ENCODE measurements at regions not wholly inside any gene's neighbourhood (a gene's known extent, or its start where the extent isn't known, plus 50 kb on each side); places are given as distances from the start of the nearest gene placed in this dataset.
"Not testable (repeated sequence)": the region's sequence is repeated elsewhere in the genome, so short reads cannot be mapped to it uniquely, and the experiment has no call there.

DNA sequence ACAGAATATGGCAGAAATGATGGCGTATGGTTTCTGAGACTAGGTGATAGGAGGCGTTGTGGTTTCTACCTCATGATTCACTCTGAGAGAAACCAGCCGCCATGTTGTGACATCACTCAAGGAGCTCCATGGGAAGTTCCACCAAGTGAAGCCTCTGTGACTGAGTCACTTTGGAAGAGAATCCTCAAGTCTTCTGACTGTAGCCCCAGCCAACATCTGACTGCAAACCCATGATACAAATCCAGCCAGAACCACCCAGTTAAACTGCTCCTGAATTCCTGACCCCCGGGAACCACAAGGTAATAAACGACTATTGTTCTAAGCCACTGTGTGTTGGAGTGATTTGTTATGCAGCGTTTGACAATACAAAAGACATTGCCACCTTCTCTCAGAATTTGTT is 91.1 kb upstream of the CARD11 start:
- DNase-seq (ENCODE audit: low read depth, low spot score) = no peak
- H3K27ac ChIP-seq = no peak overlapping the region

DNA sequence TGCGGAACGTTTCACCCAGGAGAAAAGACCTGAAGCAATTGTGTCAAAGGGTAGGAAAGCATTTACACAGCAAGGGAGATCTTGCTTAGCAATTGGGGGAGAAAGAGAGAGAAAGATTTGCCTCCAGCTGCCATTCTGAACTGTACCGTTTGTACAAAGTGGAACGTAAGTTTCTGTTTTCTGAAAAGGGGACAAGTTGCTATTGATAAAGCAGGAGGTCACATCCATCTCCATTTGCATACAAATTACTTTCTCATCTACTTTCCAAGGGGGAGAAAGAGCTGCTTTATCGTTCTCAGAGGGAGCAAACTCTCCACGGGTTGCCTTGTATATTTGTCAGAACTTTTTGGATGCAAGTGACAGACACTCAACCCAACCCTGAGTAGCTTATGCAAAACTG is 92.0 kb upstream of the CARD11 start:
- no peak overlapping the region for H3K27ac ChIP-seq
- no peak for DNase-seq (ENCODE audit: low read depth, low spot score)

DNA sequence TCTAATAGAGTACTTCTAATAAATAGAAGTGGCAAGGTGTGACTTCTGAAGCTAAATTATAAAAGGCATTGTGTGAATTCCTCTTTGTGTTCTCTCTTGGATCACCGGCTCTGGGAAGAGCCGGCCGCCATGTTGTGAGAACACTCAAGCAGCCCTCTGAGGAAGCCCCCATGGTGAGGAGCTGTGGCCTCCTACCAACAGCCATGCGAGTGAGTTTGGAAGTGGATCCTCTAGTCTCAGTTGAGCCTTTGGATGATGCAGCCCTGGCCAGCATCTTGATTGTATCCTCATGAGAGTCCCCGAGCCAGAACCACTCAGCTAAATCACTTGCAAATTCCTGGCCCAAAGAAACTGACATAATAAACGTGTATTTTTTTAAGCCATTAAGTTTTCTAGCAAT is 94.5 kb upstream of the CARD11 start:
- no peak for DNase-seq (ENCODE audit: low read depth, low spot score)
- no peak overlapping the region for H3K27ac ChIP-seq

DNA sequence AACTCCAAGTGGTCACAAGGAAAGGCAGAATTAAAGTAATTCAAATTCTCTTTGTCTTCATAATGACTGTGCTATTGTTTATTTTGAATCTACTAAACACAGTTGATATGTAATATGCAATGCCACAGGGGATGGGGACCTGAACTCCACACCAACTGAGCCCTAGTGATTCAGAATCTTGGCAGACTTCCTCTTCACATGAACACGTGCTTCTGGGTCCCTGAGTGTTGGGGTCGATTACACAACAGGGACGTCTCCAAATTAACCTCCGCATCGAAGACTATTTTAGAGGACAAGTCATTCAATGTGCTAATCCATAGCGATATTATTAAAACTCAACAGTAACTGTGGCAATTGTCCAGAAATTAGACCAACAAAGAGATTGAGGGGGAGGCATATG is 95.3 kb upstream of the CARD11 start:
- H3K27ac ChIP-seq = no peak overlapping the region
- DNase-seq (ENCODE audit: low read depth, low spot score) = no peak

DNA sequence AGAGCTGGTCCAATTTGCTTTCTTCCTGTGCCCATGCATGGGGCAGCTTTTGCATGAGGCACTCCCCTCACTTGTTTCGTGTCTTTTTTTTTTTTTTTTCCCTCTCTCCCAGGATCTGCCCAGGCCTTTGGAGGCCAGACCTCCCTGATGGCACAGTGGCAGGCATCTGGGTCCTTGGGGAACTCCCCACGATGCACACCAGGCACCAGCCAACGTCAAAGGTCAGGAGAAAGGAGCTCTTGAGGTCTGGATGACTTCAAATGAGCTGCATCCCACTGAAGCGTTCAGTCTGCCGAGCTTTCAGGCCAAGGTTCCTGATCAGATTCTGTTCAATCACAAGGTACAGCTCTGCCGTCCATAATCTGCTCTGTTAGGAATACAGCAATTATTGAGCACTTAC is 97.2 kb upstream of the CARD11 start:
- no peak for DNase-seq (ENCODE audit: low read depth, low spot score)
- H3K27ac ChIP-seq = no peak overlapping the region

DNA sequence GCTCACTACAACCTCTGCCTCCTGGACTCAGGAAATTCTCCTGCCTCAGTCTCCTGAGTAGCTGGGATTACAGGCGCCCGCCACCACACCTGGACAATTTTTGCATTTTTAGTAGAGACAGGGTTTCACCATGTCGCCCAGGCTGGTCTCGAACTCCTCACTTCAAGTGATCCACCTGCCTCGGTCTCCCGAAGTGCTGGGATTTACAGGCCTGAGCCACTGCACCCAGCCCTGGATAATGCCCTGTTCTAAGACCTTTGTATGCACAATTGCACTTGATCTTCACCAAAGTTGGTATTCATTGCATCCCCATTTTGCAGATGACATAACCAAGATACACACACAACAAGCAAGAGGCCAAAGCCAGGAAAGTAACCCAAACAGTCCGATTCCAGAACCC is 97.7 kb upstream of the CARD11 start:
- H3K27ac ChIP-seq = no peak overlapping the region
- no peak for DNase-seq (ENCODE audit: low read depth, low spot score)

DNA sequence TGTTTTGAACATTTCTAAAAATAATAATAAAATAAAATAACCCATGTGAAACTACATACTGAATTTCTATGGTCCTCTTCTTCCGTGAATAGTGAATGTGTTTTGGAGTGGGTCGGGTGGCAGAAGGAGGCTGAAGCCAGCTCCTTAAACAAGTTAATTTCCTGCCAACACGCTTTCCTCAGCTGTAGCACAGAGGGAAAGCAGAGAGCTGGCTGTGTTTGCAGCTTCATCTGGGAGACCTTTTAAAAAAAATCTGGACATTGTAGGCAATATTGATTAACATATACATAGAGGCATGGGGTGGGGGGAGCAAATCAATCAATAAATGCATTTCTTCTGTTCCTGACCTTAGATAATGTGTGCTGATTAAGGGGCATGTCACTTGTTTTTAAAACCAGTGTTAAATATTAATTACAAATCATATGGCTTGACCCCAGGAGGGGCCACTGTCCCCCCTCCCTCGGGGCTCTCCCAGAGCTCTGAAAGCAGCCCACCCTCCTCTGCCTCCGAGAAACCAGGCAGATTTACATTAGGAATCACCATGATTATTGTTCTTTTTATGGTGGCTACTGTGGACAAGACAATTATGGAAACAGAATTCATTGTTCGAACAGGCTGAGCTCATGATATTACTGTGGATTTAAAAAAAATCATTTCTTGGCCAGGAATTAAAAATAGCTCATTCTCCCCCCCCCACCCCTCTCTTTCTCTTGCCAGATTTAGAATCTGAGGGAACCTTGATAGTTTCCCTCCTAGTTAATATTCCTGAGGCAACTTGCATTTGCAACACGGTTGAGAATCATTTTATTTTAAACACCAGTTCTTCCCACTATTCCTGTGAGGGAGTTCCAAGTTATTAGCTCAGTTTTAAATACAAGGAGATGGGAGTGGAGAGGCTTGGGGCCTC is 100.5 kb upstream of the CARD11 start:
- DNase-seq (ENCODE audit: low read depth, low spot score) = no peak
- no peak overlapping the region for H3K27ac ChIP-seq

DNA sequence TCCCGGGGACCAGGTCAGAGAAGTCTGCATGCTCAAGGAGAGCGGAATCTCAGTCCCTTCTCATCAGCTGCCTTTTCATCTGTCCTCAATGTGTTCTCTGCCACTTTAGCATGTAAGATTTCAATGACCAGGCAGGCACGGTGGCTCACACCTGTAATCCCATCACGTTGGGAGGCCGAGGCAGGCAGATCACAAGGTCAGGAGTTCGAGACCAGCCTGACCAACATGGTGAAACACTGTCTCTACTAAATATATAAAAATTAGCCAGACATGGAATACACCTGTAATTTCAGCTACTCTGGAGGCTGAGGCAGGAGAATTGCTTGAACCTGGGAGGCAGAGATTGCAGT is 101.1 kb upstream of the CARD11 start:
- not testable (repeated sequence) for H3K27ac ChIP-seq; DNase-seq (ENCODE audit: low read depth, low spot score)

DNA sequence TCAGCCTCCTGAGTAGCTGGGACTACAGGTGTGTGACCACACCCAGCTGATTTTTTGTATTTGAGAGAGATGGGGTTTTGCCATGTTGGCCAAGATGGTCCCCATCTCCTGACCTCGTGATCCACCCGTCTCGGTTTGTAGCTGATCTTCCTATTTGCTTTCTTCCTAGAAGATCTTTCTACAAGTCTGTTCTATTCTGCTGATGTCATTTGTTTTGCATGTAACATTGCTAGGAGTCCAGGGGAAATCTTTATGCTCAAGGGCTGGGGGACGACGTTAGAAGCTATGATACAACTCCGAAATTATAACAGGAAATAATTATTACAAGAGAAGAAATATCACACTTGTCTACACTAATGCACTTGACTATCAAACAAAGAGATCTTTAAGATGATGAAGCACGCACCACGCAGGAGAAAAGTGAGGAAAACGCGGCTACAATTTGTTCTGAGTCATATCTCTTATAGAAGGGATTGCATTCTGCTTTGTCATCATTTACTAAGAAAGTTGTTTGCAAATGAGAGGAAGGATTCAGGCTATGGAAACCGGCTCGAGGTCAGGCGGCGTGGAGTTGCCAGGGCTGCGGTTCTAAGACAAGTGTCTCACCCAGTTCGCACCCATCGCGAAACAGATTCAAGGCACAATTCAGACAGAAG is 103.0 kb upstream of the CARD11 start:
- DNase-seq (ENCODE audit: low read depth, low spot score) = no peak
- H3K27ac ChIP-seq = no peak overlapping the region

DNA sequence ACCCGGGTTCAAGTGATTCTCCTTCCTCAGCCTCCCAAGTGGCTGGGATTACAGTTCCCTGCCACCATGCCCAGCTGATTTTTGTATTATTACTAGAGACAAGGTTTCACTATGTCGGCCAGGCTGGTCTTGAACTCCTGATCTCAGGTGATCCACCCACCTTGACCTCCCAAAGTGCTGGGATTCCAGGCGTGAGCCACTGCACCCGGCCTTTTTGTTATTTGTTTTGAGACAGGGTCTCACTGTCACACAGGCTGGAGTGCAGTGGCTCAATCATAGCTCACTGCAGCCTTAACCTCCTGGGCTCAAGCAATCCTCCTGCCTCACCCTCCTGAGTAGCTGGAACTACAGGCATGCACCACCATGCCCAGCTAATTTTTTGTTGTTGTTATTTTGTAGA is 104.8 kb upstream of the CARD11 start:
- DNase-seq (ENCODE audit: low read depth, low spot score); H3K27ac ChIP-seq: not testable (repeated sequence)

DNA sequence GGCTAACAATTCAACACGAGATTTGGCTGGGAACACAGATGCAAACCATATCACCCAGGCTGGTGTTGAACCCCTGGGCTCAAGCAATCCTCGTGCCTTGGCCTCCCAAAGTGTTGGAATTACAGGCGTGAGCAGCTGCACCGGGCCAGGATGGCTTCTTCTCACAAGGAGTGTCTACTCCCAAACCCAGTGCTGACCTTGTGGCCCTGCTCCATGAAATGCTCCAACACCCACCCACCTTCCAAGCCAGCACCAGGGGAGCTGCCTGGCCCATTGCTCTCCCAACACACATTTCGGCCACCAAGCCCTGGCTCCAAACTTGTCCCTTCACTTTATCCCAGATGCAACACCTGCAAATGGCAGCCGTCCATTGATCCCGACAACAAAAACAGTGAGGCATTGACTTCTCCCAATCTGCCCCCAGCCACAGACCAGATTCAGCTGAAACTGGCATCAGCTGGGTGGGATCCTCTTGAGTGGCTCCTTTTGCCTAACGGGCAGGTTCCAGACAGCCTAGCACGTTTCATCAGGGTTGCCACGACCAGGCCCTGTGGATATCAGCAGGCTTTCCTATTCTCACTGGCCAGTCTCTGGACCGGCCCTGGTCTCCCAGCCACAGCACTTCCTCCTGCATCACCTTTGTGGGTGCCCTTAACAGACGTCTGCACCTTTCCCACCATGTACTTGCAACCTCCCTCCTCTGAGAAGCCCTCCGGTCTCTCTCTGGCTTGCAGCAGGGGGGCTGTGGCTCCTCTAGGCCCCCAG is 105.7 kb upstream of the CARD11 start:
- no peak overlapping the region for H3K27ac ChIP-seq
- no peak for DNase-seq (ENCODE audit: low read depth, low spot score)

DNA sequence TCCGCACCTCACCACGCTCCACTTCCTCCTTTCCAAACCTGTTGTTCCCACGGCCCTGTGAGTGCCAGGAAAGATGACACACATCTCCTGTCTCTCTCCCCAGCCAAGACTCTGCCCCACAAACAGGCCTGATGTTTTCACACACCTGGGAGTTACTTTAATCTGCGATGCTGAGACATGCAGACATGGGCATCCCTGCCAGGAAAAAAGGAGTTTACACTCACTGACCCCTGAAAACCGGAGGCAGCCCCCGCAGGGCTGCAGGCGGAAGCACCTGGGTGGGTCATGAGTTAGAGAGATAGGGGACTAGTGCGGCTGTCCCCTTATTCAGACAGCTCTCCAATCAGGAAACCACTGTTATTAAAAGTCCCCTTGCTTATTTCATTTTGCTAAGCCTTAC is 106.4 kb upstream of the CARD11 start:
- H3K27ac ChIP-seq = no peak overlapping the region
- no peak for DNase-seq (ENCODE audit: low read depth, low spot score)

DNA sequence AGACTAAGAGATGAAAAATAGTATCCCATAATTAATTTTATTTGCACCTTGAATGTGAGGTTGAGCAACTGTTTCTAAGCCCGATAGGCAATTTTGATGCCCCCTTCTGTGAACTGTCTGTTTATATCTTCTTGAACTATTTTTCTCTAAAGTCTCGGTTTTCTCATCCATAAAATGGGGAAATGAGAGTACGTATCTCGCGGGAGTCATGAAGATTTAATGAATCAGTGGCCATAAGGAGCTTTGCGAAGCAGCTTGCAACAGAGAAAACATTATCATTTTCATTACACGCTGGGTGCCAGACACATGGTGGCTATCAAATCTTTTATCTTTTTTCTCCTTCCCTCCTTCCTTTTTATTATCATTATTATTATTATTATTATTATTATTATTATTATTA is 108.1 kb upstream of the CARD11 start:
- no peak overlapping the region for H3K27ac ChIP-seq
- DNase-seq (ENCODE audit: low read depth, low spot score) = no peak

DNA sequence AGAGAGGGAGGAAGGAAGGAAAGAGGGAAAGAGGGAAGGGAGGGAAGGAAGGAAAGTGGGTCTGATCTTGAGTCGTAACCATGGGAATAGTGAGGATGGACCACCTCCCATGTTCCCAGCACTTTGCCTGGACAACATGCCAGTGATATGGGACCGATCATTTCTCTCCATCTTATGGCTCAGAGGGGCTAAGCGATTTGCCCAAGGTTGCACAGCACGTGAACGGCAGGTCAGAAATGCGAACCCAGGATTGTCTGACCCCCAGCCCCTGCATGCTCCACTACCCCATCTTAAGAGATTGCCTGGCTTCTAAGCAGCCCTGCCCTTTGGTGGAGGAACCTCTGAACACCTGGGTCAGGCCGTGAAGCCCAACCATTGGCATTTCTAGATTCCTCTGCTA is 109.0 kb upstream of the CARD11 start:
- no peak overlapping the region for H3K27ac ChIP-seq
- DNase-seq (ENCODE audit: low read depth, low spot score) = no peak

DNA sequence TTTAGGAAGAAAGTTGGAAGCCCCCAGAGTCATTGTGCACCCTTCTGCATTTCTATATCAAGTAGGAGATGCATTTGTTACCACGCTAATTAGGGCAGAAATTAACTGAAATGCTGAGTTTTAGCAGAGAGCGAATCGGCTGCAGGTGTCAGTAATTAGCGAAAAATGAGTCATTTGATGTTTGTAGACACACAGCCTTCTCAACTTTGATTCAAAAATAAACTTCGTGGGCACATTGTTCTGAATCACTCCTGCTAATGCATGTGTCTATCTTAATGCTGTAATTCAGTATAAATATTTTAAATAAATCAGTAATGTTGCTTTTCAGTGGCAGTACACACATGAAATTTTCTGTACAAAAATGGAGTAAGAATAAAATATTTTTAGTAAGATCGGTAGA is 109.5 kb upstream of the CARD11 start:
- DNase-seq (ENCODE audit: low read depth, low spot score) = no peak
- no peak overlapping the region for H3K27ac ChIP-seq

DNA sequence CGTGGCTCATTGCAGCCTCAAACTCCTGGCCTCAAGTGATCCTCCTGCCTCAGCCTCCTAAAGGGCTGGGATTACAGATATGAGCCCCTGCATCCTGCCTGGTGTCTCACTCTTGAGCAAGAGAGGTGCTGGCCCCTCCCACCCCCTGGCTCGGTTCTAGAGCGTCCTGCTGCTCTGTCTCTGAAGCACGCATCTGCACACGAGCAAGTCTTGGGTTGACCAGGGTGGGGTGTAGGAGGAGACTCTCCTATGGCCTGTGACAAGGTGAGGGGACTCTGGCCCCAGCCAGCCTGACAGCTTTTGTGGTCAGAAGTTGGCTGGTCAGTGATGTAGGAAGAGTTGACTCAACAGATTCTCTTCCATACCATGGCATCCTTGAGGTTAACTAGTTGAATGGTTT is 110.7 kb upstream of the CARD11 start:
- no peak overlapping the region for H3K27ac ChIP-seq
- DNase-seq (ENCODE audit: low read depth, low spot score) = no peak

DNA sequence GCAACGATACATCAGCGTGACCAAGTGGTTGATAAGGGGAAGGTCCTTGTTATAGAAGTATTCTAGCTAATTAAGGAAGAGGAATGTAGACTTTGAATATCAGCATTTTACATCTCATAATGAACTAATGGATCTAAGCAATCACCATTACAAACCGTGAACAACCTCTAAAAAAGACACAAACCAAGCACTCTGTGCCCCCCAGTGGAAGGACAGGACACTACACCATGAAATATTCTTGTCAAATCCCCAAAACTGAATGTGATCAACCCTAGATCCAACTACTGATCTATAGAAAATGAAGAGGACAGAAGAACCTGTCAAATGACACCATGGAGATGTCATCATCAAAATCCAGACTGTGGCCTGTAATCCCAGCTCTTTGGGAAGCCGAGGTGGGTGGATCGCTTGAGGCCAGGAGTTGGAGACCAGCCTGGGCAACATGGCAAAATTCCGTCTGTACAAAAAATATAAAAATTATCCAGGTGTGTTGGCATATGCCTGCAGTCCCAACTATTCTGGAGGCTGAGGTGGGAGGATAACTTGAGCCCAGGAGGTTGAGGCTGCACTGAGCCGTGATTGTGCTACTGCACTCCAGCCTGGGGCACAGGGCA is 111.3 kb upstream of the CARD11 start:
- no peak for DNase-seq (ENCODE audit: low read depth, low spot score)
- no peak overlapping the region for H3K27ac ChIP-seq

DNA sequence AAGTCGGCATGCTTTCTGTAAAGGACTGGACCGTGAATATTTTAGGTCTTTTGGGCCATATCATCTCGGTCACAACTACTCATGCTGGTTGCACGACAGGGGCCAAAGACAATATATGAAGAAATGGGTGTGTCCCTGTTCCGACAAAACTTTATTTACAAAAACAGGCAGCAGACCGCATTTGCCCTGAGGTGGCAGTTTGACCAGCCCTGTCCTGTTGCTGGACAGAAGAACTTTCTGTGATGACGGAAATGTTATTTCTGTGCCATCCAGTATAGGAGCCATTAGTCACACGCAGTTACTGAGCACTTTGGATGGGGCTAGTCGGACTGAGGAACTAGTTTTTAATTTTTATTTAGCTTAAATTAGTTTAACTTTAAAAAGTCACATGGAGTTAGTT is 112.8 kb upstream of the CARD11 start:
- no peak overlapping the region for H3K27ac ChIP-seq
- no peak for DNase-seq (ENCODE audit: low read depth, low spot score)

DNA sequence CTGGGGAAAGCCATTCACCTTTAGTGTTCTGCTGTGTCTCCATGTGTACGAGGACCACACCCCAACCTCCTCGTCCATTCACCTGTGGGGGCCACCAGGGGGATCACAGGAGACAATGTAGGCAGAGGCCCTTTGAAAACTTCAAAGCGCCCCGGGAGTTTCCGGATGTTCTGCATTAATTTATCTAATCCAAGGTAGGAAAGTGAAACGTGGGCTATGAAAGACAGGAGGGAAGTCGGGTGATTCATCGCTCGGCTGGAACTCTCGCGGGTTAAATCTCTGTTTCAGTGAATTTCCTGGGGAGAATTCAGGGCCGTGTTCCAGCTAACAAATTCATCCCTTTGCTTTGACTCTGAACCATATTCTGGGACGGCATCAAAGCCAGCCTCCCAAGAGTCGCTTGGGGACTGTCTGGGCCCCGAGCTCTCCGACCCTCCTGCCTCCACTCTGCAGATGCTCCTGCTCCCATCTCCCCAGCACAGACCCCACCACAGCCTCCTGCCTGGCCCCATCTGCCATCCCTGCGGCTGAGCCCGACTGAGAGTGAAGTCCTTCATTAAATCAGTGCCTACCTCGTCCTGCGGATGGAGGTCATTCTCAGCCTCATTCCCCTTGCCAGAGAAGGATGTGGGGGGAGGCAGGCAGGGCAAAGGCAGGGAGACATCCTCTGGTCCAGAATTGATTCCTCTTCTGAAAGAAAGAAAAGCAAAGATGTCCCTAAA is 114.1 kb upstream of the CARD11 start:
- DNase-seq (ENCODE audit: low read depth, low spot score) = no peak
- no peak overlapping the region for H3K27ac ChIP-seq

DNA sequence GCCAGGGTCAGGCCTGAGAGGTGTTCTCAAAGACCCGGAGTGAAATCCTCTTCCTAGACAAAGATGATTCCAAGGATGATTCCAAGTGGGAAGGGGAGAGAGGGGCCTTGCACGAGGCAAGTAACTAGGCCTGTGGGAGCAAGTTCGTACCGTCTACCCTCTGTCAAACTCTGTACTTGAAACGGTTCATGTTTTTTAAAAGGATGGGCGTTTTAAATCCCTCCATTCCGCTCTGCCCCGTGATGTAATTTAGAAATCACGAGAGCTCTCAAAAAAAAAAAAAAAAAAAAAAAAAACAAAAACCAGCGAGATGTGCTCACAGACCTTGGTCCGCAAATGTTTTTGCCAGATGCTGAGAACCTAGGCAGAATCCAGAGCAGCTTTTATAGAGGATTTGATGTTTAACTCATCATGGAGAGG is 114.7 kb upstream of the CARD11 start:
- no peak for DNase-seq (ENCODE audit: low read depth, low spot score)
- H3K27ac ChIP-seq = no peak overlapping the region
